ENCODE measurements at regions not wholly inside any gene's neighbourhood (a gene's known extent, or its start where the extent isn't known, plus 50 kb on each side); places are given as distances from the start of the nearest gene placed in this dataset.

DNA sequence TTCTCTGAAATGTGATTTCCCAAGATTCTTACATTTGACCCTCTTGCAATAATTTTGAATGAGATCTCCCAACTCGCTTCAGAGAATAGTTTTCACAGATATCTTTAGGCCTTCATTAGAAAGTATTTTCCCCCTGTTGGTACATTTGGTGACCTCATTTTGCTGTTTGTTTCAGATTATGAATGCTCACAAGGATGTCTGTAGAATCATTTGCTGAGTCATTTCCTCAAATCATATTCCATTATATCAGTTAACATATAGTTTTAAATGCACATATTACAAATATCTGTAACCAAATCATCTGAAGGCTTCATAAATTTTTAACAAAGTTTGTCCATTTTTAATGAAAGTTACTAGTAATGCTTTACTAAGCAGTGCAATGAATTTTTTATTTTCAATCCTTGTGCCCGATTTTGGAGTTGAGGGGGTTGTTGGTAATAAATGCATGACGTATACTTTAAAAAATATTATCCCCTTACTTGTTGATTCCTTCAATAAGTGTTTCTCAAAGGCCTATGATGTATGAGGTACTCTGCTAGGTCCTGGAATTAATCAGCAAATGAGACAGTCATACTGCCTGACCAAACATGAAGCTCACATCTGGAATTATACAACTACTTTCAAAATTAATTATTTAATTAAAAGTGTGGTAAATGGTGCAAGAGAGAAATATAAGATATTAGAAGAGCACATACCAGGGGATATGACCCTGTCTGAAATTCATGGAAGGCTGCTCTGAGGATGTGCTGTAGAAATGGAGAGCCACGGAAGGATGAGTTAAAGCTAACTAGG lies 126.9 kb upstream of the RAP1B start:
- TF ChIP-seq, protein P1, sequence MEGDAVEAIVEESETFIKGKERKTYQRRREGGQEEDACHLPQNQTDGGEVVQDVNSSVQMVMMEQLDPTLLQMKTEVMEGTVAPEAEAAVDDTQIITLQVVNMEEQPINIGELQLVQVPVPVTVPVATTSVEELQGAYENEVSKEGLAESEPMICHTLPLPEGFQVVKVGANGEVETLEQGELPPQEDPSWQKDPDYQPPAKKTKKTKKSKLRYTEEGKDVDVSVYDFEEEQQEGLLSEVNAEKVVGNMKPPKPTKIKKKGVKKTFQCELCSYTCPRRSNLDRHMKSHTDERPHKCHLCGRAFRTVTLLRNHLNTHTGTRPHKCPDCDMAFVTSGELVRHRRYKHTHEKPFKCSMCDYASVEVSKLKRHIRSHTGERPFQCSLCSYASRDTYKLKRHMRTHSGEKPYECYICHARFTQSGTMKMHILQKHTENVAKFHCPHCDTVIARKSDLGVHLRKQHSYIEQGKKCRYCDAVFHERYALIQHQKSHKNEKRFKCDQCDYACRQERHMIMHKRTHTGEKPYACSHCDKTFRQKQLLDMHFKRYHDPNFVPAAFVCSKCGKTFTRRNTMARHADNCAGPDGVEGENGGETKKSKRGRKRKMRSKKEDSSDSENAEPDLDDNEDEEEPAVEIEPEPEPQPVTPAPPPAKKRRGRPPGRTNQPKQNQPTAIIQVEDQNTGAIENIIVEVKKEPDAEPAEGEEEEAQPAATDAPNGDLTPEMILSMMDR (optimal IDR thresholded peaks at IDR 0.05 in 1 of 3, IDR thresholded peaks at IDR 0.05 in 1 of 3, conservative IDR thresholded peaks at IDR 0.05 in 1 of 3; ENCODE audit: extremely low read depth in 1 of 3, insufficient read depth in 2 of 3, low read length in 3 of 3), result no peak
- no peak for TF ChIP-seq EZH2 (IDR thresholded peaks at IDR 0.05; ENCODE audit: low read length)

All from keratinocyte (primary cell).